Rectal smooth muscle tissue (tissue), 1 donor: ENCODE measurements at regions not wholly inside any gene's neighbourhood (a gene's known extent, or its start where the extent isn't known, plus 50 kb on each side); places are given as distances from the start of the nearest gene placed in this dataset.

Experiments
- H3K27ac ChIP-seq: one replicate; pipeline ENCODE4 v1.7.0; 2013; ENCODE audit warnings: low read depth, low read length, inconsistent platforms
- H3K27me3 ChIP-seq: one replicate; pipeline ENCODE4 v1.7.0; 2013; ENCODE audit warnings: low read length; ENCODE audit not compliant: control insufficient read depth, insufficient read depth
- H3K36me3 ChIP-seq: one replicate; pipeline ENCODE4 v1.7.0; 2013; ENCODE audit warnings: low read length; ENCODE audit not compliant: control insufficient read depth, insufficient read depth
- H3K4me1 ChIP-seq: one replicate; pipeline ENCODE4 v1.7.0; 2013; ENCODE audit warnings: low read length; ENCODE audit not compliant: control insufficient read depth, insufficient read depth
- H3K4me3 ChIP-seq: one replicate; pipeline ENCODE4 v1.7.0; 2013; ENCODE audit warnings: low read length
- H3K9ac ChIP-seq: one replicate; pipeline ENCODE4 v1.7.0; 2013; ENCODE audit warnings: low read length

DNA sequence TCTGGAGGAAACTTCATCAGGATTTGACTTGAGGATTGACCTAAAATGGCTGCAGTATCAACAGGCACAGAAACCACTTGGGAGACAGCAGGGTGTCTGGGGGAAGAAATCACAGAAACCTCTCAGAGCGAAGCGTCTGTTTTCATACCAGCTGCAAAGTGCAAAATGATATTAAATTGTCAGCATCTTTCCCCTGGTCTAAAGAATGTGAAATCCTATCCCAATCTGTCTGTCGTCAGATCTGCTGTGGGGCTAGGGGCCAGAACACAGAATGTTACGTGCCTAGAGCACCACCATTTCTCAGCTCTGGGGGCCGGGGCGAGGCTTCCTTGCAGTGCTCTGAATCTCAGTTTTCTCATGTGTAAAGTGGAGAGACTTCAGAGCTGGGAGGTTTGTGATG is 54.1 kb upstream of the MYCN start:
- Histone ChIP-seq H3K36me3 (no peaks in the 10 kb centered on the region), H3K4me3 (no peak overlapping the region), H3K27ac (no peak overlapping the region), H3K27me3 (no peaks in the 10 kb centered on the region), H3K4me1 (no peaks in the 10 kb centered on the region), H3K9ac (no peak overlapping the region)

DNA sequence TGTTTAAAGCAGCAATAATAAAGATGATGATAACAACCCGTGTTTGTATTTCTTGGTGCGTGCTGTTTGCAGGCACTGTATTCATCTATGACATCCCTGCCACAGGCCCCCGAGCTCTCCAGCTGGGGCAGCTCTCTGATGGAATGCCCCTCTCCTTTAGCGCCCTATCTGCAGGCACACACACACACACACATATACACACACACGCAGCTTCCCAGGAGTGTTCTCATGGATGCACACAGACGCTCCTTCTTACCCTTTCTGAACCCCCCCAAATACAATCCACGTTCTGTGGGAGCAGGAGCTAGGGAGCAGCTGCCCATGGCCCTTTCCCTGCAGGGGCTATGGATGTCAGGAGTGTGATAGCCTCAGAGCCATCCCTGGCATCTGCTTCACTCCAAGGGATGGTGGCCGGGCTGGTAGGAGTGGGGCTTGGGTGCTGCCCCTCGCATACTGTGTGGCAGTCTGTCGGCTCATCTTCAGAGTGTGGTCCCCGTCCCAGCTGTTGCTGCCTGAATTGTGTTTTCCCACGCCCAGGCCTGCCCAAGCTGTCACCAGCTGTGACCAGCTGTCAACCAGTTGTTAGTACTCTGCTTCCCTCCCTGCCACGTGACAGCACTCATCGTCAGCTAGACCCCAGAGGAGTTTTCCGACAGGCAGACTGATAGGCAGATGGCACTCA is 50.8 kb upstream of the MYCN start:
- Histone ChIP-seq H3K4me1 (peaks cover 4% of the 10 kb centered on the region), H3K36me3 (no peaks in the 10 kb centered on the region), H3K9ac (no peak overlapping the region), H3K27me3 (no peaks in the 10 kb centered on the region), H3K27ac (no peak overlapping the region), H3K4me3 (no peak overlapping the region)

DNA sequence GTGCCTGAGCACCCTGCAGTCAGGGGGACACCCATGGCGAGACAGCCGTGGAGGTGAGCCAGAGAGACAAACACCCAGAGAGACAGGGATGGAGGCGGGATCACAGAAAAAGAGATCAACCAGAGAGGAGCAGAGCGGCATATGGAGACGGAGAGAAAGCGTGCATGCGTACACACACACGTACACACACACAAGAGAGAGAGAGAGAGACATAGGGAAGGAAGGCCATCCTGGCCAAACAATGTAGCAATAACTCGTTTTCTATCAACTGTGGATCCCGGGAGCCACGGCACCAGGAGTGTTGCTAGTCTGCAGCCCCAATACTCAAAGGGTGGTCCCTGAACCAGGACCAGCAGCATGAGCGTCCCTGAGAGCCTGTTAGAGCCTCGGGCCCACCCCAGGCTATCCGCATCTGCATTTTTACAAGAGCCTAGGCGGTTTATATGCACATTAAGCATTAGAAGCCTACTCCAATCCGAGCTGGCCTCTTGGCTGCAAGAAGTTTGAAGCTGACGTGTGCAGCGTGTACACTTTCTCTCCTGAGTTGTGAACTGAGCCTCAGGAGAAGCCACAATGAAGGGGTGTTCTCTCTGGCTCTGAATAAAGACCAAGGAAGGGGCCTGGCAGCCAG is 50.1 kb upstream of the MYCN start:
- no peaks in the 10 kb centered on the region for H3K27me3 ChIP-seq
- no peak overlapping the region for H3K4me3 ChIP-seq
- no peak overlapping the region for H3K27ac ChIP-seq
- no peaks in the 10 kb centered on the region for H3K36me3 ChIP-seq
- H3K4me1 ChIP-seq = peaks cover 4% of the 10 kb centered on the region
- no peak overlapping the region for H3K9ac ChIP-seq
